ENCODE measurements at regions not wholly inside any gene's neighbourhood (a gene's known extent, or its start where the extent isn't known, plus 50 kb on each side); places are given as distances from the start of the nearest gene placed in this dataset.

- TF ChIP-seq CTCF (IDR thresholded peaks at IDR 0.05), result no peak
- no peak for TF ChIP-seq POLR2A (IDR thresholded peaks at IDR 0.05)
Observed at GRCh38 chr2:42939411-42940206, 147.2 kb upstream of the HAAO start.
